ENCODE measurements at regions not wholly inside any gene's neighbourhood (a gene's known extent, or its start where the extent isn't known, plus 50 kb on each side); places are given as distances from the start of the nearest gene placed in this dataset.

DNA sequence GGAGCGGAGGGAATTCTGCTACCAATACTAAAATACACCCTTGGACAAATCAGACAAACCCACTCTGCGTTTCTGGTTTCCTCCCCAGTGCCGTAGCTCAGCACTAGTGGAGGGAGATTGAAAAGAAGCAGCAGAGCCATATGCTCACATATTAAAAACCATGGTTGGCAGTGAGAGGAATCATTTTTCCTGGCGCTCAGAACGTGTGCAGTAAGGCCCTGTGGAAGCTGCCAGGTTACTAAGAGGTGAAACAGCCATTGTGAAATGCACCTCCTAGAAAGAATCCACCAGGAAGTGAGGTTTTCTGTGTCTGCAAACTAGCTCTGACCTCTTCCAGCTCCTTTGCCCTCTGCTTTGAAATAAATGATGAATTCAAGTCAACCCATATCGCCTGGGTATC is 177.2 kb downstream of the ERCC6L2 start (continued):
- TF ChIP-seq, protein P1, sequence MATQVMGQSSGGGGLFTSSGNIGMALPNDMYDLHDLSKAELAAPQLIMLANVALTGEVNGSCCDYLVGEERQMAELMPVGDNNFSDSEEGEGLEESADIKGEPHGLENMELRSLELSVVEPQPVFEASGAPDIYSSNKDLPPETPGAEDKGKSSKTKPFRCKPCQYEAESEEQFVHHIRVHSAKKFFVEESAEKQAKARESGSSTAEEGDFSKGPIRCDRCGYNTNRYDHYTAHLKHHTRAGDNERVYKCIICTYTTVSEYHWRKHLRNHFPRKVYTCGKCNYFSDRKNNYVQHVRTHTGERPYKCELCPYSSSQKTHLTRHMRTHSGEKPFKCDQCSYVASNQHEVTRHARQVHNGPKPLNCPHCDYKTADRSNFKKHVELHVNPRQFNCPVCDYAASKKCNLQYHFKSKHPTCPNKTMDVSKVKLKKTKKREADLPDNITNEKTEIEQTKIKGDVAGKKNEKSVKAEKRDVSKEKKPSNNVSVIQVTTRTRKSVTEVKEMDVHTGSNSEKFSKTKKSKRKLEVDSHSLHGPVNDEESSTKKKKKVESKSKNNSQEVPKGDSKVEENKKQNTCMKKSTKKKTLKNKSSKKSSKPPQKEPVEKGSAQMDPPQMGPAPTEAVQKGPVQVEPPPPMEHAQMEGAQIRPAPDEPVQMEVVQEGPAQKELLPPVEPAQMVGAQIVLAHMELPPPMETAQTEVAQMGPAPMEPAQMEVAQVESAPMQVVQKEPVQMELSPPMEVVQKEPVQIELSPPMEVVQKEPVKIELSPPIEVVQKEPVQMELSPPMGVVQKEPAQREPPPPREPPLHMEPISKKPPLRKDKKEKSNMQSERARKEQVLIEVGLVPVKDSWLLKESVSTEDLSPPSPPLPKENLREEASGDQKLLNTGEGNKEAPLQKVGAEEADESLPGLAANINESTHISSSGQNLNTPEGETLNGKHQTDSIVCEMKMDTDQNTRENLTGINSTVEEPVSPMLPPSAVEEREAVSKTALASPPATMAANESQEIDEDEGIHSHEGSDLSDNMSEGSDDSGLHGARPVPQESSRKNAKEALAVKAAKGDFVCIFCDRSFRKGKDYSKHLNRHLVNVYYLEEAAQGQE (IDR thresholded peaks at IDR 0.05; ENCODE audit: unreplicated experiment): no peak

DNA sequence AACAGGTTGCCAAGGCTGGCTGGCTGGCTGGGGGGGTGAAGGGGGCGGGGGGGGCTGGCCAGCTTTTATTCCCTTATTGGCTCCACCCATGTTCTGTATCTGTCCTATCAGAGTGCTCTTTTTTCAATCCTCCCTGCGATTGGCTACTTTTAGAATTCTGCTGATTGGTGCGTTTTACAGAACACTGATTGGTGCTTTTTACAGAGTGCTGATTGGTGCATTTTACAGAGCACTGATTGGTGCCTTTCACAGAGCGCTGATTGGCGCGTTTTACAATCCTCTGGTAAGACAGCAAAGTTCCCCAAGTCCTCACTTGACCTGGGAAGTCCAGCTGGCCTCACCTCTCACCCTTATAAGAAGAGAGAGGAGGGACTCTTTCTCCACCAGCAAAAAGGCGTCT is 175.9 kb downstream of the ERCC6L2 start:
- TF ChIP-seq POLR2AphosphoS5 (IDR thresholded peaks at IDR 0.05; ENCODE audit: low read depth): no peak

DNA sequence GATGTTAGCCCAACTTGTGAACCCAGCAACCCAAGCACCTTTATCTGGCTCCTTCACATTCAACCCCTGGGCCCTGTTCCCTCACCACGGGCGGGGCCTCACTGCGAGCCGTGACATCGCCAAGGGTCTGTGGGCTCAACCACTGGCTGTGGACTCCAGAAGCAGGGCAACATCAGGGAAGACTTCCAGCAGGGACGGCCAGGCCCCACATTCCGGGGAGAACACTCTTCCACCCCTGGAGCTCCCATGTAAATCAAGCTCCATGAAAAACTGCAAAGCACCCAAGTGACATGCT is 175.3 kb downstream of the ERCC6L2 start:
- no peak overlapping the region for H3K4me3 ChIP-seq
- Mint-ChIP-seq H3K27me3 (ENCODE audit: insufficient read depth, low read depth, poor library complexity) (peaks cover 17% of the 10 kb centered on the region), H3K9me3 (peaks cover 17% of the 10 kb centered on the region), H3K27ac (no peak overlapping the region), H3K4me1 (peaks cover 39% of the 10 kb centered on the region), H3K4me3 (no peak overlapping the region), H3K36me3 (ENCODE audit: low read depth) (peaks cover 7% of the 10 kb centered on the region)
- ATAC-seq: no peak
- no peak overlapping the region for H3K27ac ChIP-seq (ENCODE audit: low read depth)
- H3K9me2 ChIP-seq (ENCODE audit: insufficient read depth): 0 out of 2 replicates have a peak, but pooled peaks cover 2% of the 10 kb centered on the region
- no peaks in the 10 kb centered on the region for H4K20me1 ChIP-seq (replicated peaks; ENCODE audit: insufficient read depth)
- no peaks in the 10 kb centered on the region for H3K36me3 ChIP-seq (ENCODE audit: insufficient read depth)
- no peak overlapping the region for H2AFZ ChIP-seq
- H3K79me2 ChIP-seq (replicated peaks; ENCODE audit: insufficient read depth): no peaks in the 10 kb centered on the region
- H3K27me3 ChIP-seq (ENCODE audit: insufficient read depth): no peaks in the 10 kb centered on the region
- DNase-seq (ENCODE audit: low spot score): no peak
- H3K4me1 ChIP-seq (ENCODE audit: insufficient read depth): peaks cover 23% of the 10 kb centered on the region
- H3F3A ChIP-seq (replicated peaks; ENCODE audit: low read depth): no peaks in the 10 kb centered on the region
- H3K4me2 ChIP-seq: no peak overlapping the region
- no peak for TF ChIP-seq ZNF114 (CRISPR knock-in tag; IDR thresholded peaks at IDR 0.05)
- TF ChIP-seq, protein P2, sequence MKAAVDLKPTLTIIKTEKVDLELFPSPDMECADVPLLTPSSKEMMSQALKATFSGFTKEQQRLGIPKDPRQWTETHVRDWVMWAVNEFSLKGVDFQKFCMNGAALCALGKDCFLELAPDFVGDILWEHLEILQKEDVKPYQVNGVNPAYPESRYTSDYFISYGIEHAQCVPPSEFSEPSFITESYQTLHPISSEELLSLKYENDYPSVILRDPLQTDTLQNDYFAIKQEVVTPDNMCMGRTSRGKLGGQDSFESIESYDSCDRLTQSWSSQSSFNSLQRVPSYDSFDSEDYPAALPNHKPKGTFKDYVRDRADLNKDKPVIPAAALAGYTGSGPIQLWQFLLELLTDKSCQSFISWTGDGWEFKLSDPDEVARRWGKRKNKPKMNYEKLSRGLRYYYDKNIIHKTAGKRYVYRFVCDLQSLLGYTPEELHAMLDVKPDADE (IDR thresholded peaks at IDR 0.05): no peak
- no peak for TF ChIP-seq ZNF331 (CRISPR knock-in tag; IDR thresholded peaks at IDR 0.05; ENCODE audit: low read depth)
- TF ChIP-seq STAT1 (IDR thresholded peaks at IDR 0.05; ENCODE audit: unreplicated experiment): no peak
- TF ChIP-seq NANOG (IDR thresholded peaks at IDR 0.05; ENCODE audit: borderline replicate concordance): no peak
- TF ChIP-seq CREB1 (CRISPR knock-in tag; IDR thresholded peaks at IDR 0.05; ENCODE audit: low read depth): no peak
- TF ChIP-seq, protein P1 (IDR thresholded peaks at IDR 0.05; ENCODE audit: unreplicated experiment): no peak

More for the DNA sequence above, 175.9 kb downstream of the ERCC6L2 start:
- H3K4me1 Mint-ChIP-seq: peaks cover 34% of the 10 kb centered on the region
- no peak overlapping the region for H3K4me3 Mint-ChIP-seq
- ATAC-seq (no peak), DNase-seq (ENCODE audit: low spot score) (no peak)
- no peaks in the 10 kb centered on the region for H3K27me3 ChIP-seq (ENCODE audit: insufficient read depth)
- H3K9me2 ChIP-seq (ENCODE audit: insufficient read depth): 0 out of 2 replicates have a peak, but pooled peaks cover 2% of the 10 kb centered on the region
- no peak overlapping the region for H3K4me2 ChIP-seq
- H3K4me3 ChIP-seq: no peak overlapping the region
- no peaks in the 10 kb centered on the region for H3F3A ChIP-seq (replicated peaks; ENCODE audit: low read depth)
- no peaks in the 10 kb centered on the region for H3K79me2 ChIP-seq (replicated peaks; ENCODE audit: insufficient read depth)
- no peak overlapping the region for H2AFZ ChIP-seq
- peaks cover 17% of the 10 kb centered on the region for H3K9me3 Mint-ChIP-seq
- H3K27ac Mint-ChIP-seq: no peak overlapping the region
- H3K36me3 ChIP-seq (ENCODE audit: insufficient read depth): no peaks in the 10 kb centered on the region
- peaks cover 7% of the 10 kb centered on the region for H3K36me3 Mint-ChIP-seq (ENCODE audit: low read depth)
- H3K27ac ChIP-seq (ENCODE audit: low read depth): no peak overlapping the region
- H3K4me1 ChIP-seq (ENCODE audit: insufficient read depth): peaks cover 23% of the 10 kb centered on the region
- H3K27me3 Mint-ChIP-seq (ENCODE audit: insufficient read depth, low read depth, poor library complexity): peaks cover 13% of the 10 kb centered on the region
- no peaks in the 10 kb centered on the region for H4K20me1 ChIP-seq (replicated peaks; ENCODE audit: insufficient read depth)
